ENCODE measurements at regions not wholly inside any gene's neighbourhood (a gene's known extent, or its start where the extent isn't known, plus 50 kb on each side); places are given as distances from the start of the nearest gene placed in this dataset.
A peak's percentile ranks its signal among the peaks of the same experiment; 100 is the strongest.

DNA sequence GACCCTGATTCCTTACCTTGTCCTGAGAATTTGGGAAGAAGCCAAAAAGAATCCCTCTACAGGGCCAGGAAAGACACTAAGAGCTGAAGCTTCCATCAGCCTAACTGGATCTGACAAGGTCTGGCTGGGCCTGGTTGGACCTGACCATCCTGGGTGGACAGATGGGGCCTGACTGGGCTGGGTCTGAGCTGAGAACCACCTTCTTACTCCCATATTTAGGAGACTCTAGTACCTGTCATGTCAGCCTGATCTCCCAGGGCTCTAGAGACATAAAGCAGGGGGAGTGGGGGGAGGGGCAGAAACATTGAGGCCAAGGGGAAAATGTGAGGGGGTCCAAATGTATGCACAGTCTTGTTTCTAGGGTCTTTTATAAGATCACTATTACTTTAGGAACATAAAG, 129.9 kb downstream of the BUD13 start:
- no peak for TF ChIP-seq POLR2A (IDR thresholded peaks at IDR 0.05; ENCODE audit: low read length)
- TF ChIP-seq GATA1 (IDR thresholded peaks at IDR 0.05; ENCODE audit: low read depth, low read length), result no peak
- DNase-seq, result no peak

DNA sequence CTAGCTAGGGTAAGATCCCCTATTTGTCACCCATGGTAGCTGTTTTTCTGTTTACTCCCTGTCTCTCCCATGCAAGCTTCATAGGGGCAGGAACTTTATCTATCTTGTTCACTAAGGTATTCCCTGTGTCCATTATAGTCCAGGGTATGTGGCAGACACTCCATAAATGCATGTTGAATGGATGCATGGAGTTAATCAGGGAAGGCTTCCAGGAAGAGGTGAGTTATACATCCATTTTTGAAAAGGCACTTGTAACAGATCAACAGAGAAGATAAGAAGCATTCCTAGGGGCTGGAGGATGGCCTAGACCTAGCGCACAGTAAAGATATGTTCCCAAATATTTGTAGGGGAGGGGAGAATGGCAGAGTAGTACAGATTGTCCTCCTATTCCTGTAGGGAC, 130.3 kb downstream of the BUD13 start:
- no peak for DNase-seq
- TF ChIP-seq POLR2A (IDR thresholded peaks at IDR 0.05; ENCODE audit: low read length) (no peak), GATA1 (IDR thresholded peaks at IDR 0.05; ENCODE audit: low read depth, low read length) (no peak)

- no peak for TF ChIP-seq POLR2A (IDR thresholded peaks at IDR 0.05; ENCODE audit: low read length)
- TF ChIP-seq GATA1 (IDR thresholded peaks at IDR 0.05; ENCODE audit: low read depth, low read length), result no peak
- DNase-seq, result peak; percentile 8 to 29
These were observed 131.2 kb downstream of the BUD13 start for GRCh38 chr11:116641561-116642045.

GRCh38 chr11:116640641-116641402, 132.0 kb downstream of the BUD13 start:
- no peak for TF ChIP-seq POLR2A (IDR thresholded peaks at IDR 0.05; ENCODE audit: low read length)
- TF ChIP-seq GATA1 (IDR thresholded peaks at IDR 0.05; ENCODE audit: low read depth, low read length), result no peak
- no peak for DNase-seq

GRCh38 chr11:116638463-116638862, 134.3 kb downstream of the BUD13 start:
- no peak for TF ChIP-seq POLR2A (IDR thresholded peaks at IDR 0.05; ENCODE audit: low read length)
- TF ChIP-seq GATA1 (IDR thresholded peaks at IDR 0.05; ENCODE audit: low read depth, low read length), result no peak
- no peak for DNase-seq

GRCh38 chr11:116637766-116638165, 135.0 kb downstream of the BUD13 start:
- no peak for DNase-seq
- TF ChIP-seq POLR2A (IDR thresholded peaks at IDR 0.05; ENCODE audit: low read length) (no peak), GATA1 (IDR thresholded peaks at IDR 0.05; ENCODE audit: low read depth, low read length) (no peak)

DNA sequence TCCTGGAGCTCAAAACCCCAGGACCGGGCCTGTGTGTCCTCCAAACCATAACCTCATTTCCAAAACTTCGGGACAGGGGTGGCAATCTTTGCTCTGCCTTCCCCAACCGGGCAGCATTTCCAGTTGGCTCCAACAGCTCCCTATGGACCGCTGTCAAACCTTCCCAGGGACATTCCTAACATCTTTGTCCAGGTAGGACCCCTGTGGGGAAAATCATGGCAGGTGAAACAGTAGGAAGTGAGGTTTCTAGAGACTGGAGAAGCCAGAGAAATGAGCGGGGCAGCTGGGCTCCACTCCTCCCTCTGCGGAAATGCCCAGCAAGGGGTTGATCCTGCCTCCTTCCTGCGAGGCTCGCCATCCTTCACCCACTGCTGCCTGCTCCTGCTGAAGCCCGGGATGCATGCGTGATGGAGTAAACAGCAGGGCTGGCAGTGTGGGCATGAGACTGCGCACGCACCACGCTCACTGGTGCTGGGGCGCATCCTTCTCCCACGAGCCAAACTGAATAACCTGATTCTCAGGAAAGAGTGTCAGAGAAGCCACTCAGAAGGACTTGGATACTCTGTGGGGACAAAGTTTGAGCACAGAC, 136.4 kb downstream of the BUD13 start:
- TF ChIP-seq POLR2A (IDR thresholded peaks at IDR 0.05; ENCODE audit: low read length), result no peak
- no peak for TF ChIP-seq GATA1 (IDR thresholded peaks at IDR 0.05; ENCODE audit: low read depth, low read length)
- DNase-seq, result no peak

- DNase-seq, result no peak
- TF ChIP-seq GATA1 (IDR thresholded peaks at IDR 0.05; ENCODE audit: low read depth, low read length) (no peak), POLR2A (IDR thresholded peaks at IDR 0.05; ENCODE audit: low read length) (no peak)
These were observed 141.6 kb downstream of the BUD13 start for GRCh38 chr11:116631201-116631600.

- no peak for DNase-seq
- no peak for TF ChIP-seq POLR2A (IDR thresholded peaks at IDR 0.05; ENCODE audit: low read length)
- TF ChIP-seq GATA1 (IDR thresholded peaks at IDR 0.05; ENCODE audit: low read depth, low read length), result no peak
These were observed 154.3 kb downstream of the BUD13 start for GRCh38 chr11:116618461-116618860.

DNA sequence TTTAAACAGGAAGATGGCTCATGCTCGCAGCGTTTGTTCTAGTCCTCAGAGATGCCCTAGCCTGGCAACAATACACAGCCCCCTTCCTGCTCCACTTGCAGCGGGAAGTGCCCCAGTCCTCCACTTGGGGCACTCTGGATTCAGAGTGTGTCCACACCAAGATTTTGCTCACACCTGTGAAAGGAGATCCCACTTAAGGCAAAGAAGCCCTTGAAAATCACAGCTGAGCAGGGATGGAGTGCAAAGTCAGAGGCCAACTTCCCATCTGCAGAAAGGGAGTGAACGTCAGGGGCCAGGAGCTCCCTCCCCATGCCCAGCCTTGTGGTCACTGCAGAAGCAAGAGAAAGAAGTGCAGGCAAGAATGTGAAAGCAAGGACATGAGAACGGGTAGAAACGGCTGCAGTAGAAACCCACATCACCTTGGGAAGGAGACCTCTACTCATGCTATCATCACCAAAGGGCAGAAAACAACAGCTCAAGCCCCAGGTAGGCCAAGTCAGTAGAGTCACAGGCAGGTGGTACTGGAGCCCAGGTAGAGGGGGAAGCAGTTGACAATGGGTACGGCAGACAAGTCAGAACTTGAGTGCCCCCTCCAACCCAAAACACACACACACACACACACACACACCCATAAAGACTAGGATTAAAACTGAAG, 157.4 kb downstream of the BUD13 start:
- no peak for TF ChIP-seq POLR2A (IDR thresholded peaks at IDR 0.05; ENCODE audit: low read length)
- TF ChIP-seq GATA1 (IDR thresholded peaks at IDR 0.05; ENCODE audit: low read depth, low read length), result no peak
- no peak for DNase-seq

DNA sequence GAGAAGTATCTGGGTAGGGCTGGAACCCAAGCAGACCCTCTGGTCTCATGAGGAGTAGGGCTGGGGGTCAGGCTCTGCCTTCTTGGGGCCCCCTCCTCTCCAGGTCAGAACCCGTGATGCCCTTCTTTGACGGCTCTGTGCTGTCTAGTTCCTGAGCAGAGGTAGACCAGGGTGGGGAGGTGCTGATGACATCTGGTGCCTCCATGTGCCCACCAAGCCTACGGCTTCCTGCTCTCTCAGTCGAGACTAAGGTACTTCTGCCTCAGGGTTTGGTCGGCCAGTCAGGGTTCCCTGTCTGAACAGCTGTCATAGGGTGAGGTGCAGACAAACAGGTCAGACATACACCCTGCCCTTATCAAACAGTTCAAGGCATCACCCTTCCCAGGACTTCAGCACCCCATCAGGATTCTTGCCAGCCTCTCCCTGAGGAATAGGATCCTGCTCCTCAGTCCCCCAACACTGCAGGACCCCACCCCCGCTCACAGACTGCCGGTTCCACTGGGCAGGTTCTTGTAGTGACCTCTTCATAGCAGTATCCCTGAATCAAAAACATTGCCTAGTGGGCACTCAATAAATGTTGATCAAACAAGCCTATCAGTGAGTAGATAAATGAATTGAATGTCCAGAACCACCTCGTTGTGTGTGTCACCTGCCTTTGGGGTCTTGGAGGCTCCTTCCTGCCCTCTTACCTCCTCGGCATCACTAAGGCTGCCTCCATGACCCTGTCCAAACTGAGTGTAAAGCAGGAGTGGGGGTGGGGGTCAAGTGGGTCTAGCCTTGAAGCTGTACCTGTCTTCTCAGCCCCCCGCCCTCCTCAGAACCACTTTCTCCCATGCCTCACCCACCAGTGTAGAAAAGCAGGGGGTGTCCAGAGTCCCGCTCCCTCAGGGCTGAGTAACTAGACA, 158.2 kb downstream of the BUD13 start:
- no peak for DNase-seq

DNA sequence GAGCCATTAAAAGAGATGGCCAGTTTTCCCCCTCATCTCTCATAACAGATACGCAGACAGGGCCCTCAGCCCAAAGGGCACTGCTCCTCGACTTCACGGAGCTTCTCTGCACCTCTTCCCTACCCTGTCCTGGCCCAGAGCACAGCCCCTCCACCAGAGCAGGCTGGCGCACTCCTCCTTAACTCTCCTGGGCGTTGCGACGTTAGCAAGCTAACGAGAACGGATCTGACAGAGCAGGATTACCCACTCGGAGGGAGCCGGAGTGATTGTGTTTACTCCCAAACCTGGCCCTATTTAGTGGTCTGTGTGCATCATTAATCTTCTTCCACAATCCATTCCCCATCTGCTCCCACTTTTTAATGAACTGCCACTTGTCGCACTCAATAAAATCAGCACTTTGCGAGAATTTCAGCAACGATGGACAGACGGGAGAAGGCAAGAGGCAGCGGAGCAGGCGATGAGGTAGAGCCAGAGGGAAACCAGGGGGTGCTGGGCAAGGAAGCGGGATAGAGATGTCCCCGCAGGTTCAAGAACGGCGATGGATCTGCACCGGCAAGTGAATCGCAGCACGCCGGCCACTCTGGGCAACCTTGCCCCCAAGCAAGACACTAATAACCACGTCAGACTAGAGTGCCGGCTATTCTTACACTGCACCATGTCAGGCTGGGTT, 159.4 kb downstream of the BUD13 start:
- TF ChIP-seq POLR2A (IDR thresholded peaks at IDR 0.05; ENCODE audit: low read length) (no peak), GATA1 (IDR thresholded peaks at IDR 0.05; ENCODE audit: low read depth, low read length) (no peak)
- DNase-seq, result no peak

More for the DNA sequence above, 158.2 kb downstream of the BUD13 start:
- no peak for TF ChIP-seq POLR2A (IDR thresholded peaks at IDR 0.05; ENCODE audit: low read length)
- TF ChIP-seq GATA1 (IDR thresholded peaks at IDR 0.05; ENCODE audit: low read depth, low read length), result no peak

- DNase-seq, result no peak
- no peak for TF ChIP-seq GATA1 (IDR thresholded peaks at IDR 0.05; ENCODE audit: low read depth, low read length)
- TF ChIP-seq POLR2A (IDR thresholded peaks at IDR 0.05; ENCODE audit: low read length), result no peak
These were observed 160.7 kb downstream of the BUD13 start for GRCh38 chr11:116611998-116612620.

Data from erythroblast (primary cell).